ENCODE measurements at regions not wholly inside any gene's neighbourhood (a gene's known extent, or its start where the extent isn't known, plus 50 kb on each side); places are given as distances from the start of the nearest gene placed in this dataset.

- POLR2A ChIA-PET = no interaction called here
- no peak overlapping the region for H3K4me3 ChIP-seq (ENCODE audit: low read depth in 2 of 2, low read length in 1 of 2)
- no peak for TF ChIP-seq POLR2AphosphoS5 (IDR thresholded peaks at IDR 0.05; ENCODE audit: low read depth, low read length)
- TF ChIP-seq TAF1 (IDR thresholded peaks at IDR 0.05; ENCODE audit: borderline replicate concordance, low read depth, low read length) = no peak
- TF ChIP-seq RCOR1 (IDR thresholded peaks at IDR 0.05; ENCODE audit: low read length) = no peak
- no peak for TF ChIP-seq FOXM1 (IDR thresholded peaks at IDR 0.05; ENCODE audit: low read depth)
- no peak for TF ChIP-seq ZBTB33 (IDR thresholded peaks at IDR 0.05; ENCODE audit: borderline replicate concordance, low read depth)
- TF ChIP-seq, protein P1, sequence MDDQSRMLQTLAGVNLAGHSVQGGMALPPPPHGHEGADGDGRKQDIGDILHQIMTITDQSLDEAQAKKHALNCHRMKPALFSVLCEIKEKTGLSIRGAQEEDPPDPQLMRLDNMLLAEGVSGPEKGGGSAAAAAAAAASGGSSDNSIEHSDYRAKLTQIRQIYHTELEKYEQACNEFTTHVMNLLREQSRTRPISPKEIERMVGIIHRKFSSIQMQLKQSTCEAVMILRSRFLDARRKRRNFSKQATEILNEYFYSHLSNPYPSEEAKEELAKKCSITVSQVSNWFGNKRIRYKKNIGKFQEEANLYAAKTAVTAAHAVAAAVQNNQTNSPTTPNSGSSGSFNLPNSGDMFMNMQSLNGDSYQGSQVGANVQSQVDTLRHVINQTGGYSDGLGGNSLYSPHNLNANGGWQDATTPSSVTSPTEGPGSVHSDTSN (IDR thresholded peaks at IDR 0.05) = no peak
- no peak for TF ChIP-seq GABPA (IDR thresholded peaks at IDR 0.05; ENCODE audit: low read depth)
- TF ChIP-seq ELF1 (IDR thresholded peaks at IDR 0.05) = no peak
- no peak for TF ChIP-seq IRF3 (IDR thresholded peaks at IDR 0.05; ENCODE audit: low read depth, low read length)
- TF ChIP-seq TCF12 (IDR thresholded peaks at IDR 0.05) = no peak
- no peak for TF ChIP-seq SMC3 (IDR thresholded peaks at IDR 0.05; ENCODE audit: low read depth, low read length)
- no peak for TF ChIP-seq MXI1 (IDR thresholded peaks at IDR 0.05; ENCODE audit: low read depth, low read length)
- no peak for TF ChIP-seq TEAD4 (IDR thresholded peaks at IDR 0.05; ENCODE audit: borderline replicate concordance, insufficient read depth)
- no peak for TF ChIP-seq CHD2 (IDR thresholded peaks at IDR 0.05; ENCODE audit: low read length, partially characterized antibody)
- TF ChIP-seq SIN3A (IDR thresholded peaks at IDR 0.05; ENCODE audit: borderline replicate concordance, low read depth, low read length) = no peak
- TF ChIP-seq MEF2A (IDR thresholded peaks at IDR 0.05; ENCODE audit: borderline replicate concordance, low read depth) = no peak
- no peak for TF ChIP-seq FOXJ3 (CRISPR knock-in tag; IDR thresholded peaks at IDR 0.05)
- no peak for TF ChIP-seq REST (IDR thresholded peaks at IDR 0.05; ENCODE audit: low read depth, low read length)
- no peak for TF ChIP-seq RXRA (IDR thresholded peaks at IDR 0.05; ENCODE audit: borderline replicate concordance, low read depth)
- H3K36me3 ChIP-seq (replicated peaks in 1 of 2; ENCODE audit: control insufficient read depth in 1 of 2, insufficient read depth in 2 of 2, low read length in 1 of 2) = no peaks in the 10 kb centered on the region
- H3K4me2 ChIP-seq = no peak overlapping the region
- no peaks in the 10 kb centered on the region for H3K27me3 ChIP-seq (ENCODE audit: insufficient read depth)
- H3K9ac ChIP-seq = no peak overlapping the region
- H3K27ac ChIP-seq (ENCODE audit: low read depth in 2 of 2, low read length in 1 of 2) = no peak overlapping the region
- CTCF ChIA-PET = no interaction called here
- H3K9me3 ChIP-seq = no peaks in the 10 kb centered on the region
- H3F3A ChIP-seq (replicated peaks; ENCODE audit: insufficient read depth) = no peaks in the 10 kb centered on the region
- no peaks in the 10 kb centered on the region for H3K9me2 ChIP-seq
- DNase-seq = no peak
- no peaks in the 10 kb centered on the region for H3K79me2 ChIP-seq (ENCODE audit: insufficient read depth)
- no peak overlapping the region for H2AFZ ChIP-seq (ENCODE audit: low read depth)
- WGBS (ENCODE audit: low lambda C conversion rate) = 77% methylated on average over 5 of the region's 5 CpGs
- no peaks in the 10 kb centered on the region for H4K20me1 ChIP-seq (ENCODE audit: insufficient read depth)
- H3K4me1 ChIP-seq (ENCODE audit: control insufficient read depth in 1 of 2, insufficient read depth in 2 of 2, low read depth in 1 of 2, low read length in 1 of 2) = no peaks in the 10 kb centered on the region
Measured at GRCh38 chr3:70882104-70882503, 569.7 kb upstream of the MDFIC2 start.
